ENCODE measurements at regions not wholly inside any gene's neighbourhood (a gene's known extent, or its start where the extent isn't known, plus 50 kb on each side); places are given as distances from the start of the nearest gene placed in this dataset.

DNA sequence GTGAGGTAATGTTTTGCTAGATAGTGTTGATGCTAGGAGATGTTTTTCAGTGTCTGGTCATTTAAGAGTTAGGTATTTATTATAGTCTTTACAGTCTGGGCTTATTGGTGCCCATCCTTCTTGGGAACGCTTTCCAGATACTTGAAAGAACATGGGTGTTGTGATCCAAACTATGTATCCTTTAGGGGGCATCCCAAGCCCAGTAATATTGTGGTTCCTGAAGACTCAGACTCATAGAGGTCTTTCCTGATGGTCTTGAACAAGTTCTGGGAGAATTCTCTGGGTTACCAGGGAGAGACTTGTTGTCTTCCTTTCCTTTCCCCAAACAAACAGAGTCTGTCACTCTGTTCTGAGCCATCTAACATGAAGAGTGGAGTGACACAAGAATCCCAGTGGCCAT lies 99.7 kb upstream of the LRRC3B start:
- no peak for DNase-seq (ENCODE audit: low spot score)

DNA sequence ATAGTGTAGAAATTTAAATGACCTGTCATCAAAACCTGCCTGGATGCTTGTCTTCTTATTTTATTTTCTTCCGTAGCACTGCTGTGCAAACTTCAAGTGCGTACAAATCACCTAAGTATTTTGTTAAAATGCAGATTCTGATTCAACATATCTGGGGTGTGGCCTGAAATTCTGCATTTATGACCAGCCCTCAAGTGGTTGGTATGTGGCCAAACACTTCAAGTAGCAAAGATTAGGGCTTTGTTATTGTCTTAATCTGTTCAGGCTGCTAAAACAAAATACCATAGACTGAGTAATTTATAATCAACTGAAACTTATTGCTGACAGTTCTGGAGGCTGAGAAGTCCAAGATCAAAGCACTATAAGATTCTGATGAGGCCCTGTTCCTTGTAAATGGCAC lies 97.6 kb upstream of the LRRC3B start:
- DNase-seq (ENCODE audit: low spot score): no peak

DNA sequence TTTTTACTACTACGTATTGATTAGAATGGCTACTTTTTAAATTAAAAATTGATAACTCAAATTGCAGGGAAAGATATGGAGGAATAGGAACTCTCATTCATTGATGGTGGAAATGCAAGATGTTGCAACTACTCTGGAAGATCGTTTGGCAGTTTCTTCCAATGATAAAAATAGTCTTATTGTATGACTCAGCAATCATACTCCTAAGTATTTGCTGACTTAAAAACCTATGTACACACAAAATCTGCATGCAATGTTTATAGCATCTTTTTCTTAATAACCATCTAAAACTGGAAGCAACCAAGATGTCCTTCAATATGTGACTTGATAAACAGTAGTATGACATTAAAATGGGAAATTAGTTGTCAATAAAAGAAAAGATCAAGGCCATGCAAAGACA lies 87.4 kb upstream of the LRRC3B start:
- DNase-seq (ENCODE audit: low spot score): no peak

DNA sequence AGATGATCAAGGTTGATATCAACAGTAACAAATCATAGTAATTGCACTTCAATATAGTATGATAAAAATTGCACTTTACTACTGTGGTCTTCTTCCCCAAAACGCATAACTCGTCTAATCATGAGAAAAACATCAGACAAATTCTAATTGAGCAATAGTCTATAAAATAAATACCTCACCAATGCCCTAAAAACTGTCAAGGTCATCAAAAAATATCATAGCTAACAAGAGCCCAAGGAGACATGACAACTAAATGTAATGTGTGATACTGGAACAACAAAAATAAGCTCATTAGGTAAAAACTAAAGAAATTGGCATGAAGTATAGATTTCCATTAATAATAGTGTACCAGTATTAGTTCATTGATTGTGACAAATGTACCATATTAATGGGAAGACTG lies 85.6 kb upstream of the LRRC3B start:
- no peak for DNase-seq (ENCODE audit: low spot score)

DNA sequence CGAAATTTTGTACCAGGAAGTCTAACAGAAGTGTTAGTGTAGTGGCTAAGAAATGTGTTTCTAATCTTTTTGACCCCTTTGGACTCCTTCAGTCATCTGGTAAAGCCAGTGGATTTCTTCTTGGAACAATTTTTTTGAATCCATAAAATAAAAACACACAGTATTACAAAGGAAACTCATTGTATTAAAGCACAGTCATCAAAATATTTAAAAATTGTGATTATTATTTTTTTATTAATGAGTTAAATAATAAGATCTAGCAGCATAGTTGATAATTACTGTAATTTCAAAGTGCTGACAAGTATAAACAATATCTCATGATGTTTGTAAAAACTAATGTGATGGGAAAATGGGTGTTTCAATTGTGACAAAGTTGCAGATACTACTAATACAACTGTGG lies 72.2 kb upstream of the LRRC3B start:
- DNase-seq (ENCODE audit: low spot score): no peak

DNA sequence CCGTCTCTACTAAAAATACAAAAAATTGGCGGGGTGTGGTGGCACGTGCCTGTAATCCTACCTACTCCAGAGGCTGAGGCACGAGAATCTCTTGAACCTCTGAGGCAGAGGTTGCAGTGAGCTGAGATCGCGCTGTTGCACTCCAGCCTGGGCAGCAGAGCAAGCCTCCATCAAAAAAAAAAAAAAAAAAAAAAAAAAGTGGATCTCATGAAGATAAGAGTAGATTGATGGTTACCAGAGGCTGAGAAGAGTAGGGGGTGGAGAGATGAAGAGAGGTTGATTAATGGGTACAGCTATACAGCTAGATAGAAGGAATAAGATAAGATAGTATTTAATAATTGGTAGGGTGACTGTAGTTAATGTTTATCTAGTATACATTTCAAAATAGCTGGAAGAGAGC lies 65.9 kb upstream of the LRRC3B start:
- DNase-seq (ENCODE audit: low spot score): no peak

DNA sequence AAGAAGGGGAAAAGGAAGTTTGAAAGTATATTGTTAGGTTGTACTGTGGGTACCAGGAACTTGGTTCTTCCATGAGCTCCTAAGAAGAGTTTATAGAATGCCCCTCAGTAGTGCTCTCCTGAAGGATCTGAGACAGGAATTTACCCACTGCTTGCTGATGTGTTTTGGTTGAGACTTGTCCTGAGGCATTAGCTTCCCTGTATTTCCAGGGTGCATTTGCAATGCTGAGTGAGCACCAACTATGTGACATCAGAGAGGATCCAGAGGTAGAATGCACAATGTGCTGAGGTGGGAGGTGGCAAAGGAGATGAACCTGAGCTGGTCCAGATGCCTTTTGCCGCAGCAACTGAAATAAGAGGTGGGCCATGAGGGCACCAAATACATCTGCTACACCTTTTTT lies 64.3 kb upstream of the LRRC3B start:
- DNase-seq (ENCODE audit: low spot score): no peak

DNA sequence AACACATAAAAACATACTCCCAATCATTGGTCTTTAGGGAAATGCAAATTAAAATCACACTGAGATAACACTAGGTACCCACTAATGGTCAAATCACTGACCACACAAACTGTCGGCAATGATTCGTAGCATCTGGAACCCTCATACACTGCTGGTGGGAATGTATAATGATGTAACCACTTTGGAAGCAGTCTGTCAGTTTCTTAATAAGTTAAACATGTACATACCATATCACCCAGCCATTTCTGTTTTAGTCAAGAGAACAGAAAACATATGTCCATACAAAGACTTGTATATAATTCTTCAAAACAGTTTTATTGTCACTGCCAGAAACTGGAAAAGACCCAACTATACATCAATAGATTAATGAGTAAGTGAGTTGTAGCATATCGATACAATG lies 63.3 kb upstream of the LRRC3B start:
- DNase-seq (ENCODE audit: low spot score): no peak

DNA sequence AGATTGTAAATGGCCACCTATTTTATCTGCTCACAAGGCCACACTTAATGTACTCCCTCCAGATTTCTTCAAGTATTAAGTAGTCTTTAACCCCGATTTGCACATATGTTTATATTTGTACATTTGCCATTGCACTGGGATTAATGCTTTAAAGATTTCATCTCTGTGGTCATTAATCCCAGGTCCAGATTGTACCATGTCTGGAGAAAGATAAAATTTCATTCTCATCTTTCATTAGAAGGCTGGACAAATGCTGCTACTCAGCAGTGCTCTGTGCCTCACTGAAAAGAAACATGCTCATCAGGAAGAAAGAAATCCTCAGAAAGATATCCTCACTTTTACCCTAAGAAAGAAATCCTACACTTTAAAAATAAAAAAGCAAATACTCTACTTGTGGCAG lies 62.5 kb upstream of the LRRC3B start:
- no peak for DNase-seq (ENCODE audit: low spot score)

DNA sequence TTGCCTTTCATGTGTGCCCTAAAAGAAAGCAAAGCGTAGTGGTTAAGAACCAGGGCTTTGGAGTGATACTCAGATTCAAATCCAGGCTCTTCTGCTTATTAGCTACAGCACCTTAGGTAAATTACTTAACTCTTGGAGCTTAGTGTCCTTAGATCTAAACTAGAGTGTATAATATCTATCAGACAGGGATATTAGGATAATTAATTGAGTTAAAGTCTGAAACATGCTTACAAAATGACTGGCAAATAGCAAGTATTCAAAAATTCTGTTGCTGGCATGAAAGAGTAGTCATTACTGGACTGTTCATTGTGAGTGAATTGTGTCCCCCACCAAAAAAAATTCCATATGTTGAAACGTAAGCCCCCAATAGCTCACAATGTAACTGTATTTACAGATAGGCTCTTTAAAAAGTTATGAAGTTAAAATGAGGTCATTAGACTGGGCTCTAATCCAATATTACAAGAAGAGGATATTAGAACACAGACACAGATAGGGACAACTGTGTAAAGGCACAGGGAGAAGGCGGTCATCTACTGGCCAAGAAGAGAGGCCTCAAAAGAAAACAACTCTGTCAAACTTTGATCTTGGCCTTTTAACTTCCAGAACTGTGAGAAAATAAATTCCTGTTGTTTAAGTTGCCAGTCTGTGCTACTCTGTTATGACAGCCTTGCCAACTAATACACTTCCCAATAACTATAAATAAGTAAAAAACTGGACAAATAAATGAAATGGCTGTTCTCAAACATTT lies 60.4 kb upstream of the LRRC3B start:
- no peak for DNase-seq (ENCODE audit: low spot score)
